PC-3 (cell line): ENCODE measurements at regions not wholly inside any gene's neighbourhood (a gene's known extent, or its start where the extent isn't known, plus 50 kb on each side); places are given as distances from the start of the nearest gene placed in this dataset.

Source experiments
- ATAC-seq: fragments of 200-7000 bp; cut with Tn5 transposase; 2 replicates; pipeline ENCODE4 v1.9.1; 2020; ENCODE audit warnings: mild to moderate bottlenecking, moderate library complexity
- BruUV-seq: library from RNA; stranded (reverse); fragments of 400-500 nt; replicated peaks from 2 replicates; lab custom pipeline; 2021; lab: Mats Ljungman, UMichigan
- CTCF ChIA-PET: fragments of 300-600 bp; sonication (Branson Sonifier 250); formaldehyde crosslinking; loops from one replicate; lab custom pipeline; 2022; ENCODE audit warnings: antibody characterized with exemption; lab: Charles Lee
- POLR2A ChIA-PET: fragments of 300-600 bp; sonication (Branson Sonifier 250); formaldehyde crosslinking; loops from one replicate; lab custom pipeline; 2022; ENCODE audit warnings: antibody characterized with exemption; ENCODE audit not compliant: unreplicated experiment; lab: Charles Lee
- DNase-seq: peaks from one replicate; pipeline ENCODE4 v3.0.0-alpha.2; 2015
- H2AFZ ChIP-seq: fragments of 300-600 bp; sonication (generic); 2 replicates; pipeline ENCODE4 v1.6.0; 2016; ENCODE audit warnings: antibody characterized with exemption, low read length
- H3F3A ChIP-seq: fragments of 300-600 bp; sonication (generic); one replicate; pipeline ENCODE4 v1.6.0; 2017; ENCODE audit warnings: antibody characterized with exemption, low read length, control low read depth, mild to moderate bottlenecking; ENCODE audit not compliant: unreplicated experiment
- H3K27ac ChIP-seq: fragments of 300-600 bp; sonication (generic); 2 replicates; pipeline ENCODE4 v1.5.1; 2016; ENCODE audit warnings: mild to moderate bottlenecking, low read length
- H3K27me3 ChIP-seq: fragments of 300-600 bp; sonication (generic); 2 replicates; pipeline ENCODE4 v1.6.1; 2016; ENCODE audit warnings: low read length, mixed read lengths
- H3K36me3 ChIP-seq: fragments of 300-600 bp; sonication (generic); 2 replicates; pipeline ENCODE4 v1.6.1; 2016; ENCODE audit warnings: low read depth, mixed run types, low read length, mixed read lengths
- H3K4me1 ChIP-seq: fragments of 300-600 bp; sonication (generic); 2 replicates; pipeline ENCODE4 v1.5.1; 2016; ENCODE audit warnings: low read length; ENCODE audit not compliant: insufficient read depth
- H3K4me2 ChIP-seq: fragments of 300-600 bp; sonication (generic); 2 replicates; pipeline ENCODE4 v1.6.0; 2016; ENCODE audit warnings: low read length
- H3K4me3 ChIP-seq: fragments of 300-600 bp; sonication (generic); 2 replicates; pipeline ENCODE4 v1.5.1; 2016; ENCODE audit warnings: mild to moderate bottlenecking, low read length, mixed read lengths
- H3K79me2 ChIP-seq: fragments of 300-600 bp; sonication (generic); 2 replicates; pipeline ENCODE4 v1.6.1; 2017; ENCODE audit warnings: low read length, mixed read lengths
- H3K9ac ChIP-seq: fragments of 300-600 bp; sonication (generic); 2 replicates; pipeline ENCODE4 v1.6.0; 2016; ENCODE audit warnings: mild to moderate bottlenecking, low read length
- H3K9me2 ChIP-seq: fragments of 300-600 bp; sonication (generic); replicated peaks from 2 replicates; pipeline ENCODE4 v1.6.1; 2016; ENCODE audit warnings: mixed run types, low read length, mixed read lengths
- H3K9me3 ChIP-seq: fragments of 300-600 bp; sonication (generic); 2 replicates; pipeline ENCODE4 v1.6.1; 2016; ENCODE audit warnings: low read length, mixed read lengths
- H4K20me1 ChIP-seq: fragments of 300-600 bp; sonication (generic); 2 replicates; pipeline ENCODE4 v1.6.1; 2016; ENCODE audit warnings: low read length, mixed read lengths
- EZH2 ChIP-seq: fragments of 300-600 bp; sonication (generic); IDR thresholded peaks from one replicate; pipeline ENCODE4 v1.6.1; 2017; ENCODE audit warnings: antibody characterized with exemption, mild to moderate bottlenecking, low read length; ENCODE audit not compliant: unreplicated experiment
- EZH2phosphoT487 ChIP-seq: fragments of 300-600 bp; sonication (generic); IDR thresholded peaks from 2 replicates; pipeline ENCODE4 v1.6.1; 2018; ENCODE audit warnings: mild to moderate bottlenecking, antibody characterized with exemption, low read length, borderline replicate concordance
- intact Hi-C: fragments of 100-400 bp; cut with micrococcal nuclease; formaldehyde crosslinking; loops from 2 replicates; pipeline ENCODE4 v1.9.0; 2023
- TF ChIP-seq, protein P1 (sequence below): fragments of 300-600 bp; sonication (generic); conservative IDR thresholded peaks from 2 replicates; pipeline ENCODE4 v1.5.1; 2017; ENCODE audit warnings: antibody characterized with exemption, low read depth, mild to moderate bottlenecking, low read length

DNA sequence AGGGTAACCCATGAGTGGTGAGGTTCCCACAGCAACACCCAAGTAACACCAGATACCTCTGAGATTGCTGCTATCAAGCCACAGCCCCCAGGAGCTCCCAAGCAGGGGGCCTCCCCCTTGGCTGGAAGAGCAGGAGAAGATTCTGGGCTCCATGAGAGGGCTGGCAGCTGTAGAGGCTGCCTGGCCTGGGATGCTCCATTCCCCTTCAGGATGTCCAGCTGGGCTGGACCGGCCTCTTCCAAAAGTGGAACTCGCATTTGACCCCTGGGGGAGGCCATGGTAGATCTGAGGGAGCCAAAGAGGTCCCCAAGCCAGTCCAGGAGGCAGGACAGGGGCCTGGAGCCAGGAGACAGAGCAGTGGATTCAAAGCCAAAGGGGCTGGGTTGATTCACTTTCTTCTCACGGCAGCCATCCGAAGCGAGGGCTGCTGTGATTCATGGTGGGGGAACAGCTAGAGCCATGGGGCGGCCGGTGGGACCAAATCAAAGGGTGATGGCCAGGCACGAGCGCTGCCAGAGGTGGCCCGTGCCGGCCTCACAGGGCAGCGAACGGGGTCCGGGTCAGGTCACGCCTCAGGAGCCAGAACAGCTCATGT lies 95.3 kb upstream of the ID2 start:
- no peaks in the 10 kb centered on the region for H4K20me1 ChIP-seq
- H3K27me3 ChIP-seq = no peaks in the 10 kb centered on the region
- no peak for DNase-seq
- no peaks in the 10 kb centered on the region for H3K9me2 ChIP-seq
- intact Hi-C loops = no loop called here
- H2AFZ ChIP-seq = no peak overlapping the region
- H3K4me1 ChIP-seq = peaks cover 15% of the 10 kb centered on the region
- no peaks in the 10 kb centered on the region for H3K36me3 ChIP-seq
- H3K4me2 ChIP-seq = no peak overlapping the region
- POLR2A ChIA-PET = no interaction called here
- H3K9ac ChIP-seq = no peak overlapping the region
- no peak for TF ChIP-seq EZH2
- TF ChIP-seq, protein P1, sequence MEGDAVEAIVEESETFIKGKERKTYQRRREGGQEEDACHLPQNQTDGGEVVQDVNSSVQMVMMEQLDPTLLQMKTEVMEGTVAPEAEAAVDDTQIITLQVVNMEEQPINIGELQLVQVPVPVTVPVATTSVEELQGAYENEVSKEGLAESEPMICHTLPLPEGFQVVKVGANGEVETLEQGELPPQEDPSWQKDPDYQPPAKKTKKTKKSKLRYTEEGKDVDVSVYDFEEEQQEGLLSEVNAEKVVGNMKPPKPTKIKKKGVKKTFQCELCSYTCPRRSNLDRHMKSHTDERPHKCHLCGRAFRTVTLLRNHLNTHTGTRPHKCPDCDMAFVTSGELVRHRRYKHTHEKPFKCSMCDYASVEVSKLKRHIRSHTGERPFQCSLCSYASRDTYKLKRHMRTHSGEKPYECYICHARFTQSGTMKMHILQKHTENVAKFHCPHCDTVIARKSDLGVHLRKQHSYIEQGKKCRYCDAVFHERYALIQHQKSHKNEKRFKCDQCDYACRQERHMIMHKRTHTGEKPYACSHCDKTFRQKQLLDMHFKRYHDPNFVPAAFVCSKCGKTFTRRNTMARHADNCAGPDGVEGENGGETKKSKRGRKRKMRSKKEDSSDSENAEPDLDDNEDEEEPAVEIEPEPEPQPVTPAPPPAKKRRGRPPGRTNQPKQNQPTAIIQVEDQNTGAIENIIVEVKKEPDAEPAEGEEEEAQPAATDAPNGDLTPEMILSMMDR = no peak
- TF ChIP-seq EZH2phosphoT487 = no peak
- no peak overlapping the region for H3K27ac ChIP-seq
- CTCF ChIA-PET = no interaction called here
- H3F3A ChIP-seq = no peaks in the 10 kb centered on the region
- no TSS peak for BruUV-seq
- H3K4me3 ChIP-seq = no peak overlapping the region
- H3K79me2 ChIP-seq = no peaks in the 10 kb centered on the region
- no peaks in the 10 kb centered on the region for H3K9me3 ChIP-seq
- no peak for ATAC-seq

DNA sequence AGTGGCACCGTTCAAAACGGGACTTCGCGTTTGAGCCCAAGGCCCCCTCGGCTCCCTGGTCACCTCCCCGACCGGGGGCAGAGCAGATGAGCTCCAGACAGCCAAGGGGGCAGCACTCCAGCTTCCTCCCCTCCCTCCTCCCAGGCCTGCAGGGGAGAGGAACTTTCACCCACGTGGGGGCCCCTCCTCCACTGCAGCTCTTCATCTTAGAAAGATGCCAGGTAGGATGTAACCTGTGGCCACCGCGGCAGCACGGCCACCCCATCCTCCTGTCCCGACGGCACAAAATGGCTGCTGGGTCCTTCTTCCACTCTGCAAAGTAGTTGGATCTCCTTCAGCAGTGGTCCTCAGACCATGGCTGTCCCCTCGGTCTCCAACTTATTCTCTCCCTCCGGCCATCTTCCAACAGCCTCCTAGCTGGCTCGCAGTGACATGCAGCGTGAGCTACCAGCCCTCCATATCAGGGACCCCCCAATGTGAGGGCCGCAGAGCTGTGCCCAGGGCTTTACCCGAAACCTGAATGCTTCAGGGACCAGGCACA lies 94.5 kb upstream of the ID2 start:
- no peaks in the 10 kb centered on the region for H3K36me3 ChIP-seq
- H3K4me3 ChIP-seq = no peak overlapping the region
- H4K20me1 ChIP-seq = no peaks in the 10 kb centered on the region
- H3F3A ChIP-seq = no peaks in the 10 kb centered on the region
- no peaks in the 10 kb centered on the region for H3K27me3 ChIP-seq
- H3K4me1 ChIP-seq = peaks cover 15% of the 10 kb centered on the region
- H3K9me2 ChIP-seq = no peaks in the 10 kb centered on the region
- TF ChIP-seq EZH2 = no peak
- ChIA-PET CTCF (no interaction called here), POLR2A (no interaction called here)
- H3K4me2 ChIP-seq = no peak overlapping the region
- ATAC-seq = no peak
- H3K27ac ChIP-seq = no peak overlapping the region
- H3K79me2 ChIP-seq = no peaks in the 10 kb centered on the region
- intact Hi-C loops = no loop called here
- no peaks in the 10 kb centered on the region for H3K9me3 ChIP-seq
- no peak overlapping the region for H3K9ac ChIP-seq
- no TSS peak for BruUV-seq
- no peak for DNase-seq
- no peak overlapping the region for H2AFZ ChIP-seq

DNA sequence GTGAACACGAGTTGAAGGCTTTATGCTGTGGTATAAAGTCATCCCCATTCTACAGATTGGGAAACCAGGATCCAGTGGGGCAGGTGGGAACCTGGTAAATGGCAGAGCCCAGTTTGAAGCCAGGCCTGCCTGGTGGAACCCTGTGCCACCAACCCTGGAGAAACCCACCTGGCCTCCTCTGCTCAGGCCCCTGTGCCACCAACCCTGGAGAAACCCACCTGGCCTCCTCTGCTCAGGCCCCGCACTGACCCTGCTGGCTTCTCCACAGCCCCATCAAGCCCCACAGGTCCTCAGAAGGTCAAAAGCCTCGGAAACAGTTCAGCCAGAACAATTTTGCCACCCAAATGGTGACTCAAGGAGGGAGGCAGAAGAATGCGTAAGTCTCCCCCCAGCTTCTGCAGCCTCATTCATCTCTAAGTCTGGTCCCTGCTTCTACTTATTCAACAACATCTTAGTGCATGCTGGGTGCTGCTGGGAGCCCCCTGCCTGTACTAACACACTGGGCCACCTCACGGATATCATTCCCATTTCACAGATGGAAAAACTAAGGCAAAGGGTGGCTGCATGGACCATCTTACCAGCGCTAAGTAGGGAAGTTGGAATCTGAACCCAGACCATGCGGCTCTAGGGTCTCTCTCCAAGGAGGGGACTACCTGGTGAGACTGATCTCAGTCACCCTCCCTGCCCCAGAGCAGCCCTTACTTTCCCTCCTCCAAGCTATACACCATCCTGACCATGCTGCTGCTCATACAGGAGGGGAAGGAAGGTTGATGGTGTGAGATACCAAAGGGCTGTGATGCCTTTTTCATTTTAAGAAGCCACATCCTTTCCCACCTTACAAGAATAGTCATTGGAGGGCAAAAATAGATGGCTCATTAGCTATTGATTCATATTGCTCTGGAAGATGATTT lies 93.7 kb upstream of the ID2 start:
- Histone ChIP-seq H3F3A (no peaks in the 10 kb centered on the region), H3K4me1 (peaks cover 18% of the 10 kb centered on the region), H3K27ac (no peak overlapping the region), H3K4me3 (no peak overlapping the region), H3K9me2 (no peaks in the 10 kb centered on the region), H2AFZ (no peak overlapping the region), H4K20me1 (no peaks in the 10 kb centered on the region), H3K9ac (no peak overlapping the region), H3K9me3 (no peaks in the 10 kb centered on the region), H3K27me3 (no peaks in the 10 kb centered on the region), H3K79me2 (no peaks in the 10 kb centered on the region), H3K4me2 (no peak overlapping the region), H3K36me3 (no peaks in the 10 kb centered on the region)
- no peak for TF ChIP-seq EZH2phosphoT487
- TF ChIP-seq, protein P1 = no peak
- TF ChIP-seq EZH2 = no peak
- intact Hi-C loops = no loop called here
- CTCF ChIA-PET = no interaction called here
- POLR2A ChIA-PET = no interaction called here
- DNase-seq (no peak), ATAC-seq (no peak)
- no TSS peak for BruUV-seq
